ENCODE measurements at regions not wholly inside any gene's neighbourhood (a gene's known extent, or its start where the extent isn't known, plus 50 kb on each side); places are given as distances from the start of the nearest gene placed in this dataset.
"Not testable (repeated sequence)": the region's sequence is repeated elsewhere in the genome, so short reads cannot be mapped to it uniquely, and the experiment has no call there.

GRCh38 chr2:129180124-129180716 is 799.2 kb upstream of the RAB6C start:
- no peak for DNase-seq (ENCODE audit: low spot score)
- intact Hi-C loops (cut with DNase I): no loop called here

GRCh38 chr2:129181433-129181832 is 798.0 kb upstream of the RAB6C start:
- ATAC-seq: no peak
- no peak for DNase-seq (ENCODE audit: low spot score)
- intact Hi-C loops (cut with DNase I): no loop called here

More at GRCh38 chr2:129180124-129180716, 799.2 kb upstream of the RAB6C start:
- ATAC-seq: no peak

GRCh38 chr2:129181963-129182362 is 797.5 kb upstream of the RAB6C start:
- ATAC-seq: no peak
- no peak for DNase-seq (ENCODE audit: low spot score)
- intact Hi-C loops (cut with DNase I): no loop called here

GRCh38 chr2:129187343-129187742 is 792.1 kb upstream of the RAB6C start:
- no peak for DNase-seq (ENCODE audit: low spot score)
- no peak for ATAC-seq
- intact Hi-C loops (cut with DNase I): no loop called here

- no peak for ATAC-seq
These were observed 791.0 kb upstream of the RAB6C start for GRCh38 chr2:129188451-129188850.

GRCh38 chr2:129189617-129190319 is 789.7 kb upstream of the RAB6C start:
- intact Hi-C loops (cut with DNase I): no loop called here

More at GRCh38 chr2:129188451-129188850, 791.0 kb upstream of the RAB6C start:
- intact Hi-C loops (cut with DNase I): no loop called here
- no peak for DNase-seq (ENCODE audit: low spot score)

GRCh38 chr2:129190494-129190893 is 789.0 kb upstream of the RAB6C start:
- ATAC-seq: no peak
- intact Hi-C loops (cut with DNase I): no loop called here
- no peak for DNase-seq (ENCODE audit: low spot score)

More at GRCh38 chr2:129189617-129190319, 789.7 kb upstream of the RAB6C start:
- peak; percentile 22 for ATAC-seq
- DNase-seq (ENCODE audit: low spot score): no peak

- intact Hi-C loops (cut with DNase I): no loop called here
- no peak for DNase-seq (ENCODE audit: low spot score)
- no peak for ATAC-seq
These were observed 787.9 kb upstream of the RAB6C start for GRCh38 chr2:129191530-129191929.

GRCh38 chr2:129192117-129192516 is 787.3 kb upstream of the RAB6C start:
- intact Hi-C loops (cut with DNase I): no loop called here
- ATAC-seq: peak; percentile 36
- no peak for DNase-seq (ENCODE audit: low spot score)

- no peak for ATAC-seq
- intact Hi-C loops (cut with DNase I): no loop called here
- no peak for DNase-seq (ENCODE audit: low spot score)
These were observed 786.6 kb upstream of the RAB6C start for GRCh38 chr2:129192841-129193253.

GRCh38 chr2:129193961-129194360 is 785.5 kb upstream of the RAB6C start:
- ATAC-seq (no peak), DNase-seq (ENCODE audit: low spot score) (no peak)
- intact Hi-C loops (cut with DNase I): no loop called here

- ATAC-seq: no peak
- no peak for DNase-seq (ENCODE audit: low spot score)
- intact Hi-C loops (cut with DNase I): no loop called here
These were observed 780.0 kb upstream of the RAB6C start for GRCh38 chr2:129199501-129199900.

GRCh38 chr2:129201696-129202095 is 777.8 kb upstream of the RAB6C start:
- DNase-seq (ENCODE audit: low spot score) (no peak), ATAC-seq (no peak)
- intact Hi-C loops (cut with DNase I): no loop called here

- DNase-seq (ENCODE audit: low spot score): no peak
- intact Hi-C loops (cut with DNase I): no loop called here
- peak; percentile 45 for ATAC-seq
These were observed 776.1 kb upstream of the RAB6C start for GRCh38 chr2:129203331-129203730.

GRCh38 chr2:129204581-129204980 is 774.9 kb upstream of the RAB6C start:
- not testable (repeated sequence) for ATAC-seq; DNase-seq (ENCODE audit: low spot score)

GRCh38 chr2:129205176-129205575 is 774.3 kb upstream of the RAB6C start:
- ATAC-seq (no peak), DNase-seq (ENCODE audit: low spot score) (no peak)
- intact Hi-C loops (cut with DNase I): no loop called here

More at GRCh38 chr2:129204581-129204980, 774.9 kb upstream of the RAB6C start:
- intact Hi-C loops (cut with DNase I): not testable (repeated sequence)

GRCh38 chr2:129205766-129206165 is 773.7 kb upstream of the RAB6C start:
- intact Hi-C loops (cut with DNase I): no loop called here
- ATAC-seq (no peak), DNase-seq (ENCODE audit: low spot score) (no peak)

GRCh38 chr2:129212299-129212958 is 767.0 kb upstream of the RAB6C start:
- intact Hi-C loops (cut with DNase I): no loop called here
- DNase-seq (ENCODE audit: low spot score) (no peak), ATAC-seq (no peak)

- DNase-seq (ENCODE audit: low spot score): no peak
- no peak for ATAC-seq
- intact Hi-C loops (cut with DNase I): no loop called here
These were observed 755.4 kb upstream of the RAB6C start for GRCh38 chr2:129224022-129224421.

- intact Hi-C loops (cut with DNase I): no loop called here
- ATAC-seq (no peak), DNase-seq (ENCODE audit: low spot score) (no peak)
These were observed 755.0 kb upstream of the RAB6C start for GRCh38 chr2:129224486-129224885.

All from sciatic nerve (tissue), 2 donors.